Sigmoid colon (tissue), 3 donors: ENCODE measurements at regions not wholly inside any gene's neighbourhood (a gene's known extent, or its start where the extent isn't known, plus 50 kb on each side); places are given as distances from the start of the nearest gene placed in this dataset.

Source experiments
- POLR2A ChIP-seq, 2 donors: fragments of 450-650 bp; IDR thresholded peaks; one replicate each; pipeline ENCODE4 v1.6.1; 2016; ENCODE audit warnings: antibody characterized with exemption in 2 of 2, mild to moderate bottlenecking in 2 of 2, moderate library complexity in 2 of 2
- TF ChIP-seq, protein P1 (sequence below), 4 experiments: fragments of 450-650 bp in 3 of 4; fragments of 200-600 bp in 1 of 4; IDR thresholded peaks; one replicate each; pipeline ENCODE4 v1.5.1; 2016 to 2019; ENCODE audit warnings: antibody characterized with exemption in 4 of 4, mild to moderate bottlenecking in 3 of 4, moderate library complexity in 2 of 4

DNA sequence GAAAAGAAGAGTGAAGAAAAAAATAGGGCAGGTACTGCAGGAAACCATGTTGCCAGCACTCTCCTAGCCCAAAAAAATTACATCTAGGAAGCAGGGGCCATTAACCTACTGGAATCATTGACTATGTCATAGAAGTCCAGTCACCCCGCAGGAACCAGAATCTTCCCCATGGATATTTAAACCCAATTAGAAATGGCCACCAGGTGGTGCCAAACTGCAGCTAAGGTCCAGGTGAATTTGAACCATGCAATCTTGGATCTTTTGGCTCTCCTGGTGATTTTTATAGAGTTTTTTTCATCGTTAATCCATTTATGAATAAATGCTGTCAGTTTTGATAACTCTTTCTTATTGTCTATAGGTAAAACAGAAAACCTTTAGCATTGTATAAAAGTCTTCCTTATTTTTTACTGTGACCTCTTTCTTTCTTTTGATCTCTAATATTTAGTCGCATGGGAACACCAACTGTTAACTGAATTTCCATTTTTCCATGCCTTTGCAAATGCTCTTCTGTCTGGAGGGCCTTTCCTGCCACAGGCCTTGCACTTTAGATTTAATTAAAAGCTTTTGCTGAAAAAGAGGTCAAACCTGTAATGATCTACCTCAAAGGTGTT lies 147.5 kb upstream of the FGF10 start:
- no peak for TF ChIP-seq POLR2A (IDR thresholded peaks at IDR 0.05)
- TF ChIP-seq, protein P1, sequence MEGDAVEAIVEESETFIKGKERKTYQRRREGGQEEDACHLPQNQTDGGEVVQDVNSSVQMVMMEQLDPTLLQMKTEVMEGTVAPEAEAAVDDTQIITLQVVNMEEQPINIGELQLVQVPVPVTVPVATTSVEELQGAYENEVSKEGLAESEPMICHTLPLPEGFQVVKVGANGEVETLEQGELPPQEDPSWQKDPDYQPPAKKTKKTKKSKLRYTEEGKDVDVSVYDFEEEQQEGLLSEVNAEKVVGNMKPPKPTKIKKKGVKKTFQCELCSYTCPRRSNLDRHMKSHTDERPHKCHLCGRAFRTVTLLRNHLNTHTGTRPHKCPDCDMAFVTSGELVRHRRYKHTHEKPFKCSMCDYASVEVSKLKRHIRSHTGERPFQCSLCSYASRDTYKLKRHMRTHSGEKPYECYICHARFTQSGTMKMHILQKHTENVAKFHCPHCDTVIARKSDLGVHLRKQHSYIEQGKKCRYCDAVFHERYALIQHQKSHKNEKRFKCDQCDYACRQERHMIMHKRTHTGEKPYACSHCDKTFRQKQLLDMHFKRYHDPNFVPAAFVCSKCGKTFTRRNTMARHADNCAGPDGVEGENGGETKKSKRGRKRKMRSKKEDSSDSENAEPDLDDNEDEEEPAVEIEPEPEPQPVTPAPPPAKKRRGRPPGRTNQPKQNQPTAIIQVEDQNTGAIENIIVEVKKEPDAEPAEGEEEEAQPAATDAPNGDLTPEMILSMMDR (IDR thresholded peaks at IDR 0.05): peak in 3 of 4 experiments; percentile 17 to 62 (median 31)
